ENCODE measurements at regions not wholly inside any gene's neighbourhood (a gene's known extent, or its start where the extent isn't known, plus 50 kb on each side); places are given as distances from the start of the nearest gene placed in this dataset.
"Not testable (repeated sequence)": the region's sequence is repeated elsewhere in the genome, so short reads cannot be mapped to it uniquely, and the experiment has no call there.

GRCh38 chrX:109782994-109783700, 50.1 kb upstream of the ACSL4 start:
- peak; percentile 8 for DNase-seq (ENCODE audit: extremely low spot score, insufficient read length, low read depth)
- peak; percentile 92 for FAIRE-seq

- FAIRE-seq (peak; percentile 69), DNase-seq (ENCODE audit: extremely low spot score, insufficient read length, low read depth) (no peak)
These were observed 50.6 kb upstream of the ACSL4 start for GRCh38 chrX:109783701-109784079.

GRCh38 chrX:109785053-109785452, 52.0 kb upstream of the ACSL4 start:
- FAIRE-seq (no peak), DNase-seq (ENCODE audit: extremely low spot score, insufficient read length, low read depth) (no peak)

GRCh38 chrX:109790511-109790910, 57.5 kb upstream of the ACSL4 start:
- not testable (repeated sequence) for DNase-seq (ENCODE audit: extremely low spot score, insufficient read length, low read depth); FAIRE-seq

- DNase-seq (ENCODE audit: extremely low spot score, insufficient read length, low read depth) = no peak
- FAIRE-seq = no peak
These were observed 60.1 kb upstream of the ACSL4 start for GRCh38 chrX:109793191-109793590.

- FAIRE-seq (no peak), DNase-seq (ENCODE audit: extremely low spot score, insufficient read length, low read depth) (no peak)
These were observed 62.6 kb upstream of the ACSL4 start for GRCh38 chrX:109795682-109796081.

- DNase-seq (ENCODE audit: extremely low spot score, insufficient read length, low read depth) = no peak
- no peak for FAIRE-seq
These were observed 64.4 kb upstream of the ACSL4 start for GRCh38 chrX:109797311-109797975.

- no peak for FAIRE-seq
- DNase-seq (ENCODE audit: extremely low spot score, insufficient read length, low read depth) = no peak
These were observed 79.2 kb upstream of the ACSL4 start for GRCh38 chrX:109812236-109812635.

GRCh38 chrX:109813236-109813635, 80.2 kb upstream of the ACSL4 start:
- DNase-seq (ENCODE audit: extremely low spot score, insufficient read length, low read depth) (no peak), FAIRE-seq (no peak)

GRCh38 chrX:109818976-109819375, 85.9 kb upstream of the ACSL4 start:
- DNase-seq (ENCODE audit: extremely low spot score, insufficient read length, low read depth) (no peak), FAIRE-seq (no peak)

- no peak for FAIRE-seq
- DNase-seq (ENCODE audit: extremely low spot score, insufficient read length, low read depth) = no peak
These were observed 89.8 kb upstream of the ACSL4 start for GRCh38 chrX:109822861-109823260.

- DNase-seq (ENCODE audit: extremely low spot score, insufficient read length, low read depth) = no peak
- no peak for FAIRE-seq
These were observed 94.1 kb upstream of the ACSL4 start for GRCh38 chrX:109826954-109827708.

- FAIRE-seq (no peak), DNase-seq (ENCODE audit: extremely low spot score, insufficient read length, low read depth) (no peak)
These were observed 94.7 kb upstream of the ACSL4 start for GRCh38 chrX:109827772-109828171.

GRCh38 chrX:109830157-109830703, 97.2 kb upstream of the ACSL4 start:
- FAIRE-seq (no peak), DNase-seq (ENCODE audit: extremely low spot score, insufficient read length, low read depth) (no peak)

GRCh38 chrX:109830704-109831206, 97.7 kb upstream of the ACSL4 start:
- FAIRE-seq (peak; percentile 85), DNase-seq (ENCODE audit: extremely low spot score, insufficient read length, low read depth) (peak; percentile 11)

GRCh38 chrX:109831326-109831985, 98.4 kb upstream of the ACSL4 start:
- no peak for DNase-seq (ENCODE audit: extremely low spot score, insufficient read length, low read depth)
- FAIRE-seq = peak; percentile 63

- DNase-seq (ENCODE audit: extremely low spot score, insufficient read length, low read depth) (no peak), FAIRE-seq (peak; percentile 53)
These were observed 106.9 kb upstream of the ACSL4 start for GRCh38 chrX:109839694-109840567.

- no peak for DNase-seq (ENCODE audit: extremely low spot score, insufficient read length, low read depth)
- peak; percentile 33 for FAIRE-seq
These were observed 107.5 kb upstream of the ACSL4 start for GRCh38 chrX:109840585-109840984.

GRCh38 chrX:109841257-109841656, 108.2 kb upstream of the ACSL4 start:
- no peak for DNase-seq (ENCODE audit: extremely low spot score, insufficient read length, low read depth)

More at GRCh38 chrX:109841257-109841656, 108.2 kb upstream of the ACSL4 start:
- peak; percentile 45 for FAIRE-seq

Data from GM18507 (cell line).